ENCODE measurements at regions not wholly inside any gene's neighbourhood (a gene's known extent, or its start where the extent isn't known, plus 50 kb on each side); places are given as distances from the start of the nearest gene placed in this dataset.

- Histone ChIP-seq H3K4me3 (ENCODE audit: low read depth, low read length) (no peak overlapping the region), H3K9me3 (ENCODE audit: control insufficient read depth, insufficient read depth, low read length) (no peaks in the 10 kb centered on the region), H3K27ac (ENCODE audit: low read depth, low read length) (no peak overlapping the region), H3K27me3 (ENCODE audit: control insufficient read depth, insufficient read depth, low read length) (no peaks in the 10 kb centered on the region)
- ChIA-PET POLR2A (no interaction called here), CTCF (no interaction called here)
- DNase-seq (ENCODE audit: low read depth, low spot score) = no peak
- TF ChIP-seq, protein P1, sequence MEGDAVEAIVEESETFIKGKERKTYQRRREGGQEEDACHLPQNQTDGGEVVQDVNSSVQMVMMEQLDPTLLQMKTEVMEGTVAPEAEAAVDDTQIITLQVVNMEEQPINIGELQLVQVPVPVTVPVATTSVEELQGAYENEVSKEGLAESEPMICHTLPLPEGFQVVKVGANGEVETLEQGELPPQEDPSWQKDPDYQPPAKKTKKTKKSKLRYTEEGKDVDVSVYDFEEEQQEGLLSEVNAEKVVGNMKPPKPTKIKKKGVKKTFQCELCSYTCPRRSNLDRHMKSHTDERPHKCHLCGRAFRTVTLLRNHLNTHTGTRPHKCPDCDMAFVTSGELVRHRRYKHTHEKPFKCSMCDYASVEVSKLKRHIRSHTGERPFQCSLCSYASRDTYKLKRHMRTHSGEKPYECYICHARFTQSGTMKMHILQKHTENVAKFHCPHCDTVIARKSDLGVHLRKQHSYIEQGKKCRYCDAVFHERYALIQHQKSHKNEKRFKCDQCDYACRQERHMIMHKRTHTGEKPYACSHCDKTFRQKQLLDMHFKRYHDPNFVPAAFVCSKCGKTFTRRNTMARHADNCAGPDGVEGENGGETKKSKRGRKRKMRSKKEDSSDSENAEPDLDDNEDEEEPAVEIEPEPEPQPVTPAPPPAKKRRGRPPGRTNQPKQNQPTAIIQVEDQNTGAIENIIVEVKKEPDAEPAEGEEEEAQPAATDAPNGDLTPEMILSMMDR (IDR thresholded peaks at IDR 0.05; ENCODE audit: low read depth, low read length) = no peak
These were observed 59.4 kb upstream of the ASIC2 start for GRCh38 chr17:33352526-33352925.

GRCh38 chr17:33356266-33356665 lies 63.2 kb upstream of the ASIC2 start:
- Histone ChIP-seq H3K27ac (ENCODE audit: low read depth, low read length) (no peak overlapping the region), H3K27me3 (ENCODE audit: control insufficient read depth, insufficient read depth, low read length) (no peaks in the 10 kb centered on the region), H3K9me3 (ENCODE audit: control insufficient read depth, insufficient read depth, low read length) (no peaks in the 10 kb centered on the region), H3K4me3 (ENCODE audit: low read depth, low read length) (no peak overlapping the region)
- DNase-seq (ENCODE audit: low read depth, low spot score) = no peak
- ChIA-PET CTCF (no interaction called here), POLR2A (no interaction called here)
- TF ChIP-seq, protein P1 (IDR thresholded peaks at IDR 0.05; ENCODE audit: low read depth, low read length) = no peak

GRCh38 chr17:33363475-33363874 lies 70.4 kb upstream of the ASIC2 start:
- POLR2A ChIA-PET = no interaction called here
- Histone ChIP-seq H3K4me3 (ENCODE audit: low read depth, low read length) (no peak overlapping the region), H3K27ac (ENCODE audit: low read depth, low read length) (no peak overlapping the region), H3K27me3 (ENCODE audit: control insufficient read depth, insufficient read depth, low read length) (no peaks in the 10 kb centered on the region), H3K9me3 (ENCODE audit: control insufficient read depth, insufficient read depth, low read length) (no peaks in the 10 kb centered on the region)
- no peak for DNase-seq (ENCODE audit: low read depth, low spot score)
- TF ChIP-seq, protein P1 (IDR thresholded peaks at IDR 0.05; ENCODE audit: low read depth, low read length) = no peak
- CTCF ChIA-PET = no interaction called here

- no peaks in the 10 kb centered on the region for H3K27me3 ChIP-seq (ENCODE audit: control insufficient read depth, insufficient read depth, low read length)
- ChIA-PET CTCF (no interaction called here), POLR2A (no interaction called here)
- H3K4me3 ChIP-seq (ENCODE audit: low read depth, low read length) = no peak overlapping the region
- H3K27ac ChIP-seq (ENCODE audit: low read depth, low read length) = no peak overlapping the region
- TF ChIP-seq, protein P1 (IDR thresholded peaks at IDR 0.05; ENCODE audit: low read depth, low read length) = no peak
- no peak for DNase-seq (ENCODE audit: low read depth, low spot score)
- H3K9me3 ChIP-seq (ENCODE audit: control insufficient read depth, insufficient read depth, low read length) = no peaks in the 10 kb centered on the region
These were observed 73.9 kb upstream of the ASIC2 start for GRCh38 chr17:33366960-33367359.

DNA sequence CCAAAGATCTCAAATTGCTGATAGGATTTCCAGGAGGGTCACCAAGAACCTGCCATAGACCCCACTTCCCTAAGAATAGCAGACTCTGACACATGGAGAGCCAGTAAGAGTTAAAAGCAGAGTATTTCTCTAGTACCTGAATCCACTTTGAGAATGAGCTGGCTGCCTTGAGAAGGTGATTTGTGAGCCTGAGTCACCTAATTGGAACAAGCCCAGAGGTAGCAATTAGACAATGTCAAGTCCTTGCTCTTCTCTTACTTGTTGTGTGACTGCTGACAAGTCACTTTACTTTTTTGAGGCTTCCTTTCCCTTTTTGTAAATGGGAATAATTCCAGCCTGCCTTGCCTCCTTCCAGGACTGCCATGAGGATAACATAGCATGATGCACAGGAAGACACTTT lies 76.1 kb upstream of the ASIC2 start:
- TF ChIP-seq, protein P1 (IDR thresholded peaks at IDR 0.05; ENCODE audit: low read depth, low read length) = no peak
- H3K27ac ChIP-seq (ENCODE audit: low read depth, low read length) = no peak overlapping the region
- H3K9me3 ChIP-seq (ENCODE audit: control insufficient read depth, insufficient read depth, low read length) = no peaks in the 10 kb centered on the region
- CTCF ChIA-PET = no interaction called here
- POLR2A ChIA-PET = no interaction called here
- no peak for DNase-seq (ENCODE audit: low read depth, low spot score)
- no peak overlapping the region for H3K4me3 ChIP-seq (ENCODE audit: low read depth, low read length)
- H3K27me3 ChIP-seq (ENCODE audit: control insufficient read depth, insufficient read depth, low read length) = no peaks in the 10 kb centered on the region

Data from AG04450 (cell line).